ENCODE measurements at regions not wholly inside any gene's neighbourhood (a gene's known extent, or its start where the extent isn't known, plus 50 kb on each side); places are given as distances from the start of the nearest gene placed in this dataset.

GRCh38 chr18:65269375-65269774 lies 481.4 kb upstream of the CDH7 start:
- intact Hi-C loops (cut with DNase I): no loop called here
- WGBS: 76% methylated on average over 1 of the region's 1 CpG

GRCh38 chr18:65265761-65266160 lies 485.1 kb upstream of the CDH7 start:
- H3K4me3 ChIP-seq: no peak overlapping the region
- no peaks in the 10 kb centered on the region for H3K27me3 ChIP-seq
- WGBS: 85% methylated on average over 1 of the region's 1 CpG
- DNase-seq (ENCODE audit: extremely low spot score): no peak
- intact Hi-C loops (cut with DNase I): no loop called here
- no peak for TF ChIP-seq CTCF (IDR thresholded peaks at IDR 0.05)
- TF ChIP-seq EP300 (IDR thresholded peaks at IDR 0.05): no peak
- TF ChIP-seq POLR2AphosphoS5 (IDR thresholded peaks at IDR 0.05): no peak
- TF ChIP-seq POLR2A (IDR thresholded peaks at IDR 0.05; ENCODE audit: low read depth): no peak
- no peak overlapping the region for H3K27ac ChIP-seq (replicated peaks in 1 of 4)
- no peaks in the 10 kb centered on the region for H3K9me3 ChIP-seq
- no peaks in the 10 kb centered on the region for H3K4me1 ChIP-seq
- H3K36me3 ChIP-seq: no peaks in the 10 kb centered on the region

More at GRCh38 chr18:65269375-65269774, 481.4 kb upstream of the CDH7 start:
- H3K36me3 ChIP-seq: no peaks in the 10 kb centered on the region
- H3K27me3 ChIP-seq: no peaks in the 10 kb centered on the region
- no peaks in the 10 kb centered on the region for H3K4me1 ChIP-seq
- no peak overlapping the region for H3K27ac ChIP-seq (replicated peaks in 1 of 4)
- no peak overlapping the region for H3K4me3 ChIP-seq
- no peaks in the 10 kb centered on the region for H3K9me3 ChIP-seq
- no peak for DNase-seq (ENCODE audit: extremely low spot score)
- TF ChIP-seq EP300 (IDR thresholded peaks at IDR 0.05) (no peak), POLR2A (IDR thresholded peaks at IDR 0.05; ENCODE audit: low read depth) (no peak), POLR2AphosphoS5 (IDR thresholded peaks at IDR 0.05) (no peak), CTCF (IDR thresholded peaks at IDR 0.05) (no peak)

- H3K27ac ChIP-seq (replicated peaks in 1 of 4): no peak overlapping the region
- no peaks in the 10 kb centered on the region for H3K9me3 ChIP-seq
- H3K27me3 ChIP-seq: no peaks in the 10 kb centered on the region
- intact Hi-C loops (cut with DNase I): no loop called here
- no peak overlapping the region for H3K4me3 ChIP-seq
- WGBS: 45% methylated on average over 2 of the region's 2 CpGs
- no peaks in the 10 kb centered on the region for H3K36me3 ChIP-seq
- no peak for DNase-seq (ENCODE audit: extremely low spot score)
- TF ChIP-seq POLR2A (IDR thresholded peaks at IDR 0.05; ENCODE audit: low read depth) (no peak), EP300 (IDR thresholded peaks at IDR 0.05) (no peak), POLR2AphosphoS5 (IDR thresholded peaks at IDR 0.05) (no peak), CTCF (IDR thresholded peaks at IDR 0.05) (no peak)
- H3K4me1 ChIP-seq: no peaks in the 10 kb centered on the region
These were observed 490.8 kb upstream of the CDH7 start for GRCh38 chr18:65260030-65260429.

GRCh38 chr18:65259403-65259802 lies 491.4 kb upstream of the CDH7 start:
- H3K4me3 ChIP-seq: no peak overlapping the region
- DNase-seq (ENCODE audit: extremely low spot score): no peak
- no peaks in the 10 kb centered on the region for H3K36me3 ChIP-seq
- 90% methylated on average over 2 of the region's 2 CpGs for WGBS
- intact Hi-C loops (cut with DNase I): no loop called here
- no peak for TF ChIP-seq CTCF (IDR thresholded peaks at IDR 0.05)
- no peak for TF ChIP-seq POLR2A (IDR thresholded peaks at IDR 0.05; ENCODE audit: low read depth)
- no peak for TF ChIP-seq POLR2AphosphoS5 (IDR thresholded peaks at IDR 0.05)
- no peak for TF ChIP-seq EP300 (IDR thresholded peaks at IDR 0.05)
- H3K27ac ChIP-seq (replicated peaks in 1 of 4): no peak overlapping the region
- no peaks in the 10 kb centered on the region for H3K4me1 ChIP-seq
- no peaks in the 10 kb centered on the region for H3K9me3 ChIP-seq
- H3K27me3 ChIP-seq: no peaks in the 10 kb centered on the region

GRCh38 chr18:65257149-65257548 lies 493.7 kb upstream of the CDH7 start:
- H3K36me3 ChIP-seq: no peaks in the 10 kb centered on the region
- no peaks in the 10 kb centered on the region for H3K27me3 ChIP-seq
- intact Hi-C loops (cut with DNase I): no loop called here
- H3K4me1 ChIP-seq: no peaks in the 10 kb centered on the region
- no peak overlapping the region for H3K27ac ChIP-seq (replicated peaks in 1 of 4)
- no peak for DNase-seq (ENCODE audit: extremely low spot score)
- no peak overlapping the region for H3K4me3 ChIP-seq
- TF ChIP-seq CTCF (IDR thresholded peaks at IDR 0.05) (no peak), POLR2A (IDR thresholded peaks at IDR 0.05; ENCODE audit: low read depth) (no peak), POLR2AphosphoS5 (IDR thresholded peaks at IDR 0.05) (no peak), EP300 (IDR thresholded peaks at IDR 0.05) (no peak)
- WGBS: 53% methylated on average over 1 of the region's 1 CpG
- H3K9me3 ChIP-seq: no peaks in the 10 kb centered on the region

All from esophagus muscularis mucosa (tissue), 4 donors.